ENCODE measurements at regions not wholly inside any gene's neighbourhood (a gene's known extent, or its start where the extent isn't known, plus 50 kb on each side); places are given as distances from the start of the nearest gene placed in this dataset.

- no peak for TF ChIP-seq CTCF (IDR thresholded peaks at IDR 0.05; ENCODE audit: insufficient read depth, low read length, poor library complexity, severe bottlenecking)
- H3K36me3 ChIP-seq (ENCODE audit: control insufficient read depth, insufficient read depth, low read length) = no peaks in the 10 kb centered on the region
- H3K27me3 ChIP-seq (replicated peaks; ENCODE audit: control insufficient read depth, insufficient read depth, low read length) = no peaks in the 10 kb centered on the region
- no peak overlapping the region for H3K4me3 ChIP-seq (replicated peaks; ENCODE audit: low read depth, low read length)
- DNase-seq (ENCODE audit: extremely low read depth, insufficient read length) = no peak
Measured at GRCh38 chrX:20969565-20969964, 404.7 kb upstream of the CNKSR2 start.

GRCh38 chrX:20968996-20969395 lies 405.2 kb upstream of the CNKSR2 start:
- H3K27me3 ChIP-seq (replicated peaks; ENCODE audit: control insufficient read depth, insufficient read depth, low read length) = no peaks in the 10 kb centered on the region
- no peak for DNase-seq (ENCODE audit: extremely low read depth, insufficient read length)
- no peaks in the 10 kb centered on the region for H3K36me3 ChIP-seq (ENCODE audit: control insufficient read depth, insufficient read depth, low read length)
- TF ChIP-seq CTCF (IDR thresholded peaks at IDR 0.05; ENCODE audit: insufficient read depth, low read length, poor library complexity, severe bottlenecking) = no peak
- no peak overlapping the region for H3K4me3 ChIP-seq (replicated peaks; ENCODE audit: low read depth, low read length)

- DNase-seq (ENCODE audit: extremely low read depth, insufficient read length) = no peak
- Histone ChIP-seq H3K27me3 (replicated peaks; ENCODE audit: control insufficient read depth, insufficient read depth, low read length) (no peaks in the 10 kb centered on the region), H3K36me3 (ENCODE audit: control insufficient read depth, insufficient read depth, low read length) (no peaks in the 10 kb centered on the region), H3K4me3 (replicated peaks; ENCODE audit: low read depth, low read length) (no peak overlapping the region)
- TF ChIP-seq CTCF (IDR thresholded peaks at IDR 0.05; ENCODE audit: insufficient read depth, low read length, poor library complexity, severe bottlenecking) = no peak
Measured at GRCh38 chrX:20967725-20968124, 406.5 kb upstream of the CNKSR2 start.

- DNase-seq (ENCODE audit: extremely low read depth, insufficient read length) = no peak
- no peaks in the 10 kb centered on the region for H3K27me3 ChIP-seq (replicated peaks; ENCODE audit: control insufficient read depth, insufficient read depth, low read length)
- no peak for TF ChIP-seq CTCF (IDR thresholded peaks at IDR 0.05; ENCODE audit: insufficient read depth, low read length, poor library complexity, severe bottlenecking)
- no peaks in the 10 kb centered on the region for H3K36me3 ChIP-seq (ENCODE audit: control insufficient read depth, insufficient read depth, low read length)
- no peak overlapping the region for H3K4me3 ChIP-seq (replicated peaks; ENCODE audit: low read depth, low read length)
Measured at GRCh38 chrX:20965270-20966044, 408.8 kb upstream of the CNKSR2 start.

- Histone ChIP-seq H3K4me3 (replicated peaks; ENCODE audit: low read depth, low read length) (no peak overlapping the region), H3K27me3 (replicated peaks; ENCODE audit: control insufficient read depth, insufficient read depth, low read length) (no peaks in the 10 kb centered on the region), H3K36me3 (ENCODE audit: control insufficient read depth, insufficient read depth, low read length) (no peaks in the 10 kb centered on the region)
- no peak for DNase-seq (ENCODE audit: extremely low read depth, insufficient read length)
- no peak for TF ChIP-seq CTCF (IDR thresholded peaks at IDR 0.05; ENCODE audit: insufficient read depth, low read length, poor library complexity, severe bottlenecking)
Measured at GRCh38 chrX:20954014-20954413, 420.2 kb upstream of the CNKSR2 start.

GRCh38 chrX:20952180-20952579 lies 422.0 kb upstream of the CNKSR2 start:
- Histone ChIP-seq H3K36me3 (ENCODE audit: control insufficient read depth, insufficient read depth, low read length) (no peaks in the 10 kb centered on the region), H3K4me3 (replicated peaks; ENCODE audit: low read depth, low read length) (no peak overlapping the region), H3K27me3 (replicated peaks; ENCODE audit: control insufficient read depth, insufficient read depth, low read length) (no peaks in the 10 kb centered on the region)
- no peak for TF ChIP-seq CTCF (IDR thresholded peaks at IDR 0.05; ENCODE audit: insufficient read depth, low read length, poor library complexity, severe bottlenecking)
- DNase-seq (ENCODE audit: extremely low read depth, insufficient read length) = no peak
